HG03045 (cell line): ENCODE measurements at regions not wholly inside any gene's neighbourhood (a gene's known extent, or its start where the extent isn't known, plus 50 kb on each side); places are given as distances from the start of the nearest gene placed in this dataset.
"Not testable (repeated sequence)": the region's sequence is repeated elsewhere in the genome, so short reads cannot be mapped to it uniquely, and the experiment has no call there.

Experiments
- ATAC-seq: cut with Tn5 transposase; IDR thresholded peaks from one replicate; pipeline ENCODE4 v1.9.1; 2021; ENCODE audit warnings: mild to moderate bottlenecking, moderate library complexity; ENCODE audit not compliant: unreplicated experiment

- ATAC-seq: no peak
These were observed 791.1 kb upstream of the SOX11 start for GRCh38 chr2:4900861-4901770.

- no peak for ATAC-seq
These were observed 788.4 kb upstream of the SOX11 start for GRCh38 chr2:4903656-4904348.

GRCh38 chr2:4908461-4908860, 783.7 kb upstream of the SOX11 start:
- ATAC-seq: no peak

- ATAC-seq: no peak
These were observed 782.7 kb upstream of the SOX11 start for GRCh38 chr2:4909346-4910009.

GRCh38 chr2:4914036-4914435, 778.1 kb upstream of the SOX11 start:
- ATAC-seq: no peak

- ATAC-seq: no peak
These were observed 777.6 kb upstream of the SOX11 start for GRCh38 chr2:4914551-4914950.

- no peak for ATAC-seq
These were observed 776.8 kb upstream of the SOX11 start for GRCh38 chr2:4915357-4915756.

- no peak for ATAC-seq
These were observed 776.1 kb upstream of the SOX11 start for GRCh38 chr2:4916094-4916493.

GRCh38 chr2:4930704-4931103, 761.5 kb upstream of the SOX11 start:
- no peak for ATAC-seq

GRCh38 chr2:4931721-4932365, 760.3 kb upstream of the SOX11 start:
- ATAC-seq: no peak

GRCh38 chr2:4935291-4935690, 756.9 kb upstream of the SOX11 start:
- ATAC-seq: not testable (repeated sequence)

GRCh38 chr2:4937550-4937949, 754.6 kb upstream of the SOX11 start:
- no peak for ATAC-seq

- ATAC-seq: no peak
These were observed 754.0 kb upstream of the SOX11 start for GRCh38 chr2:4938206-4938605.

GRCh38 chr2:4942441-4942840, 749.7 kb upstream of the SOX11 start:
- no peak for ATAC-seq

GRCh38 chr2:4947911-4948310, 744.3 kb upstream of the SOX11 start:
- no peak for ATAC-seq

GRCh38 chr2:4951368-4951767, 740.8 kb upstream of the SOX11 start:
- ATAC-seq: no peak

GRCh38 chr2:4959219-4959618, 733.0 kb upstream of the SOX11 start:
- ATAC-seq: no peak

GRCh38 chr2:4962419-4962818, 729.8 kb upstream of the SOX11 start:
- ATAC-seq: no peak

GRCh38 chr2:4963106-4963505, 729.1 kb upstream of the SOX11 start:
- no peak for ATAC-seq

GRCh38 chr2:4964001-4964540, 728.1 kb upstream of the SOX11 start:
- no peak for ATAC-seq

GRCh38 chr2:4964579-4964978, 727.6 kb upstream of the SOX11 start:
- ATAC-seq: no peak
